ENCODE measurements at regions not wholly inside any gene's neighbourhood (a gene's known extent, or its start where the extent isn't known, plus 50 kb on each side); places are given as distances from the start of the nearest gene placed in this dataset.
"Not testable (repeated sequence)": the region's sequence is repeated elsewhere in the genome, so short reads cannot be mapped to it uniquely, and the experiment has no call there.

DNA sequence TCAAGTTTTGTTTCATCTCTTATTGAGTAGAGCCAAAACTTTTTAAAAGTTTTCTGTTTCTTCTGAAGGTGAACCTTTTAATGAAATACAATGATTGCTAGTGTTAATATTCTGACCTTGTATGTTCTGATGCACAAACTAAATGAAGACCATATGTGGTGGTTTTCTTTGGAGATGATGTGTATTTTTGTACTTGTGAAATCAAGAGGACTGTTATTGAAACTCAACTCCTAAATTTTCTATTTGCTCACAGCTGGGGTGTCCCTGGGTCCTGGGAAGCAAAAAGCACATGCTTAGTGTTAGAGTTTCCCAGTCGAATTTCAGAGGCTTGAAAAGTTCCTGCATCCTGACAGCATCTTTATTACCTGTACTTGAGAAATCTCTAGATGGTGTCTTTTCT, 1185.8 kb upstream of the ALCAM start:
- H3K9ac ChIP-seq (ENCODE audit: low read depth in 1 of 3, low read length in 3 of 3) = no peak overlapping the region
- H3K36me3 ChIP-seq (ENCODE audit: control insufficient read depth in 3 of 3, insufficient read depth in 3 of 3, low read length in 3 of 3) = no peaks in the 10 kb centered on the region
- no peaks in the 10 kb centered on the region for H3K27me3 ChIP-seq (ENCODE audit: control insufficient read depth in 3 of 3, insufficient read depth in 3 of 3, low read length in 3 of 3)
- H3K4me3 ChIP-seq (ENCODE audit: low read length in 3 of 3) = no peak overlapping the region
- no peak overlapping the region for H3K27ac ChIP-seq (ENCODE audit: low read depth, low read length)
- no peaks in the 10 kb centered on the region for H3K4me1 ChIP-seq (ENCODE audit: control insufficient read depth in 3 of 3, insufficient read depth in 3 of 3, low read length in 3 of 3)
- no peaks in the 10 kb centered on the region for H3K9me3 ChIP-seq (ENCODE audit: control insufficient read depth in 3 of 3, low read length in 3 of 3)

DNA sequence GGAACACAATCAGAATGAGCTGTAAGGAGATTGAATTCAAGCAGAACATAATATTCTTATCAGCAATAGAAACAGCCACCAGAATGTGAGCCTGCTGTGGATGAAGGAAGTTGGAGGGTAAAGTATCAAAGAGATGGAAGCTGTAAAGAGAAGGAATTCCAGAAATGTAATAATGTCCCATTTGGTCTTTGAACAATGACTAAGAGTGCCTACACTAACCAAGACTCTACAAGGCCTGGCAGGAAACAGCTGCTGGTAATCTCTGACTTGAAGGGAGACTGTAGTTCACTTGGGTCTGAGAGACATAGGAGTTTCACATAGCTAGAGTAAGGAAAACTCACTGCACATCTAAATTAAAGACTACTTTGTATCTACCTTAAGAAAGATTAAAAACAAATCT, 1176.0 kb upstream of the ALCAM start:
- Histone ChIP-seq H3K27ac (ENCODE audit: low read depth, low read length) (no peak overlapping the region), H3K9ac (ENCODE audit: low read depth in 1 of 3, low read length in 3 of 3) (no peak overlapping the region), H3K36me3 (ENCODE audit: control insufficient read depth in 3 of 3, insufficient read depth in 3 of 3, low read length in 3 of 3) (no peaks in the 10 kb centered on the region), H3K4me3 (ENCODE audit: low read length in 3 of 3) (no peak overlapping the region), H3K9me3 (ENCODE audit: control insufficient read depth in 3 of 3, low read length in 3 of 3) (no peaks in the 10 kb centered on the region), H3K4me1 (ENCODE audit: control insufficient read depth in 3 of 3, insufficient read depth in 3 of 3, low read length in 3 of 3) (no peaks in the 10 kb centered on the region), H3K27me3 (ENCODE audit: control insufficient read depth in 3 of 3, insufficient read depth in 3 of 3, low read length in 3 of 3) (no peaks in the 10 kb centered on the region)

GRCh38 chr3:104198131-104198530, 1168.6 kb upstream of the ALCAM start:
- no peak overlapping the region for H3K9ac ChIP-seq (ENCODE audit: low read depth in 1 of 3, low read length in 3 of 3)
- H3K36me3 ChIP-seq (ENCODE audit: control insufficient read depth in 3 of 3, insufficient read depth in 3 of 3, low read length in 3 of 3) = no peaks in the 10 kb centered on the region
- no peaks in the 10 kb centered on the region for H3K4me1 ChIP-seq (ENCODE audit: control insufficient read depth in 3 of 3, insufficient read depth in 3 of 3, low read length in 3 of 3)
- no peaks in the 10 kb centered on the region for H3K9me3 ChIP-seq (ENCODE audit: control insufficient read depth in 3 of 3, low read length in 3 of 3)
- H3K27ac ChIP-seq (ENCODE audit: low read depth, low read length) = no peak overlapping the region
- H3K27me3 ChIP-seq (ENCODE audit: control insufficient read depth in 3 of 3, insufficient read depth in 3 of 3, low read length in 3 of 3) = no peaks in the 10 kb centered on the region
- H3K4me3 ChIP-seq (ENCODE audit: low read length in 3 of 3) = no peak overlapping the region

- H3K36me3 ChIP-seq (ENCODE audit: control insufficient read depth in 3 of 3, insufficient read depth in 3 of 3, low read length in 3 of 3) = no peaks in the 10 kb centered on the region
- no peak overlapping the region for H3K27ac ChIP-seq (ENCODE audit: low read depth, low read length)
- no peaks in the 10 kb centered on the region for H3K9me3 ChIP-seq (ENCODE audit: control insufficient read depth in 3 of 3, low read length in 3 of 3)
- no peaks in the 10 kb centered on the region for H3K4me1 ChIP-seq (ENCODE audit: control insufficient read depth in 3 of 3, insufficient read depth in 3 of 3, low read length in 3 of 3)
- H3K4me3 ChIP-seq (ENCODE audit: low read length in 3 of 3) = no peak overlapping the region
- H3K27me3 ChIP-seq (ENCODE audit: control insufficient read depth in 3 of 3, insufficient read depth in 3 of 3, low read length in 3 of 3) = no peaks in the 10 kb centered on the region
- no peak overlapping the region for H3K9ac ChIP-seq (ENCODE audit: low read depth in 1 of 3, low read length in 3 of 3)
These were observed 1159.8 kb upstream of the ALCAM start for GRCh38 chr3:104206925-104207324.

DNA sequence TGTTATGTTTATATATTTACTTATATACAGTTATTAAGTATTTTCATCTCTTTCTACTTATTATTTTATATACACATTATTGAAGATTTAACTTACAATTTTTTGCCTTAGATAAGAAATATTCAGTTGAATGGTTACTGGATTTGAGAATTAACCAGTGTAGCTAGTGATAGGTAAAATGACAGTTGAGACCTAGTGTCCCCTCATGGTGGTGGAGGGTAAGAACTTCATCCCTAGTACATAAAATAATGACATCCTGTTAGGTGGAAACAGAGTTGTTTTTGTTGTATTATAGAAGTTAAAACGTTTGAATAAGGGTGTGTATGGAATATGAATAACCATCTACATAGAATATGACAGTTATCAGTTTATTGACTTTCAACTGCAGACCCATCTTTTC, 1152.4 kb upstream of the ALCAM start:
- no peaks in the 10 kb centered on the region for H3K36me3 ChIP-seq (ENCODE audit: control insufficient read depth in 3 of 3, insufficient read depth in 3 of 3, low read length in 3 of 3)
- no peak overlapping the region for H3K27ac ChIP-seq (ENCODE audit: low read depth, low read length)
- H3K4me1 ChIP-seq (ENCODE audit: control insufficient read depth in 3 of 3, insufficient read depth in 3 of 3, low read length in 3 of 3) = no peaks in the 10 kb centered on the region
- no peak overlapping the region for H3K4me3 ChIP-seq (ENCODE audit: low read length in 3 of 3)
- H3K9ac ChIP-seq (ENCODE audit: low read depth in 1 of 3, low read length in 3 of 3) = no peak overlapping the region
- H3K27me3 ChIP-seq (ENCODE audit: control insufficient read depth in 3 of 3, insufficient read depth in 3 of 3, low read length in 3 of 3) = no peaks in the 10 kb centered on the region
- H3K9me3 ChIP-seq (ENCODE audit: control insufficient read depth in 3 of 3, low read length in 3 of 3) = no peaks in the 10 kb centered on the region

DNA sequence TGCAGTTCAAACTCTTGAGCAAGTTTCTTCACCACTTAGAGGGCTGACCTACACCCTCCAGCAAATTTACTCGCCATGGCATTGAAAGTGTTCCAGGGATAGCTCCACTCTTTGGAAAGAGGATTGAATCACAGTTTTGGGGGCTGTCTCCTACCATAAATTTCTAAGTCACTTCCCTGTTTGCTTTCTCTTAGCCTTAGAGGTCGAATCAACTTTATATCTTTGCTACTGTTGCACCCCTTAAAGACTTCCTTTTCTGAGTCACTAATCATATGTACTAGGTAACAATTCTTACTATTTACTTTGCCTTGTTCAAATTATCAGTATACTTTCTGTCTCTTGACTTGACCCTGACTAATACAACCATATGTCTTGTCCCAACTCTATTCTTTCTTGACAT, 1151.8 kb upstream of the ALCAM start:
- no peaks in the 10 kb centered on the region for H3K9me3 ChIP-seq (ENCODE audit: control insufficient read depth in 3 of 3, low read length in 3 of 3)
- no peak overlapping the region for H3K4me3 ChIP-seq (ENCODE audit: low read length in 3 of 3)
- no peaks in the 10 kb centered on the region for H3K4me1 ChIP-seq (ENCODE audit: control insufficient read depth in 3 of 3, insufficient read depth in 3 of 3, low read length in 3 of 3)
- H3K27ac ChIP-seq (ENCODE audit: low read depth, low read length) = no peak overlapping the region
- H3K27me3 ChIP-seq (ENCODE audit: control insufficient read depth in 3 of 3, insufficient read depth in 3 of 3, low read length in 3 of 3) = no peaks in the 10 kb centered on the region
- H3K36me3 ChIP-seq (ENCODE audit: control insufficient read depth in 3 of 3, insufficient read depth in 3 of 3, low read length in 3 of 3) = no peaks in the 10 kb centered on the region
- H3K9ac ChIP-seq (ENCODE audit: low read depth in 1 of 3, low read length in 3 of 3) = no peak overlapping the region

DNA sequence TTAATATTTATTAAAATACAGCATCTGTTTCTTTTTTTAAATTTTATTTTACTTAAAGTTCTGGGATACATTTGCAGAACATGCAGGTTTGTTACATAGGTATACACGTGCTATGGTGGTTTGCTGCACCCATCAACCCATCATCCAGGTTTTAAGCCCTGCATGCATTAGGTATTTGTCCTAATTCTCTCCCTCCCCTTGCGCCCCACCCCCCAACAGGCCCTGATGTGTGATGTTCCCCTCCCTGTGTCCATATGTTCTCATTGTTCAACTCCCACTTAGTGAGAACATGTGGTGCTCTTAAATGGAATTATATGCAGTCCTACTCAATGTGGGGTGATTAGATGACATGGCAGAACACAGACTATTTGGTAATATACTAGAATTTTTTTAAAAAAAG, 1147.7 kb upstream of the ALCAM start:
- not testable (repeated sequence) for H3K27me3 ChIP-seq (ENCODE audit: control insufficient read depth in 3 of 3, insufficient read depth in 3 of 3, low read length in 3 of 3); H3K9me3 ChIP-seq (ENCODE audit: control insufficient read depth in 3 of 3, low read length in 3 of 3); H3K4me1 ChIP-seq (ENCODE audit: control insufficient read depth in 3 of 3, insufficient read depth in 3 of 3, low read length in 3 of 3); H3K36me3 ChIP-seq (ENCODE audit: control insufficient read depth in 3 of 3, insufficient read depth in 3 of 3, low read length in 3 of 3); H3K9ac ChIP-seq (ENCODE audit: low read depth in 1 of 3, low read length in 3 of 3); H3K4me3 ChIP-seq (ENCODE audit: low read length in 3 of 3); H3K27ac ChIP-seq (ENCODE audit: low read depth, low read length)

GRCh38 chr3:104234442-104235194, 1132.1 kb upstream of the ALCAM start:
- Histone ChIP-seq H3K4me3 (ENCODE audit: low read length in 3 of 3) (no peak overlapping the region), H3K4me1 (ENCODE audit: control insufficient read depth in 3 of 3, insufficient read depth in 3 of 3, low read length in 3 of 3) (no peaks in the 10 kb centered on the region), H3K36me3 (ENCODE audit: control insufficient read depth in 3 of 3, insufficient read depth in 3 of 3, low read length in 3 of 3) (no peaks in the 10 kb centered on the region), H3K27me3 (ENCODE audit: control insufficient read depth in 3 of 3, insufficient read depth in 3 of 3, low read length in 3 of 3) (no peaks in the 10 kb centered on the region), H3K27ac (ENCODE audit: low read depth, low read length) (no peak overlapping the region), H3K9me3 (ENCODE audit: control insufficient read depth in 3 of 3, low read length in 3 of 3) (no peaks in the 10 kb centered on the region), H3K9ac (ENCODE audit: low read depth in 1 of 3, low read length in 3 of 3) (no peak overlapping the region)

DNA sequence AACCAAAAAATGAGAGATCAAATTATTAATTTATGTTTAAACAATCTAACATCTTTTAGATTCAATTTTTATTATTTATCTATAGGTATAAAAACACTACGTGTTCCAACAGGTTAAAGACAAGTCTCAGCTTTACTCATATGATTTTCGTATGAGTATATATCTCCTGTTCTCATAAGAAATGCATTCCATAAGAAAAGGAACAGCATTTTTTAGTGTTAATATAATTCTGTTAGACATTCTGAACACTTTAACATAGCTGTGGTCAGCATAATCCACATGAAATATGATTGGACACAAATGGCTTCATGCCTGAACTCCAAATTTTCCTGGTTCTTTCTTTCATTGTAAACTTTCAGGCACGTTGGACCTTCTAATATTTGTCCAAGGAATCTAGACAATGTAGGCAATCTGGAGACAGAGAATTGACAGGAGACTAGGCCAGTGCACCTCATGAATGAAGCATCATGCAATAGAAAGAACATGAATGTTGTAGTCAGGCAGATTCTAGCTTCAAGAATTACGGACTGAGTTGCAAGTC, 1122.0 kb upstream of the ALCAM start:
- Histone ChIP-seq H3K9ac (ENCODE audit: low read depth in 1 of 3, low read length in 3 of 3) (no peak overlapping the region), H3K27me3 (ENCODE audit: control insufficient read depth in 3 of 3, insufficient read depth in 3 of 3, low read length in 3 of 3) (no peaks in the 10 kb centered on the region), H3K9me3 (ENCODE audit: control insufficient read depth in 3 of 3, low read length in 3 of 3) (peaks cover 0 to 3% (median 0%) of the 10 kb centered on the region in 3 donors), H3K4me1 (ENCODE audit: control insufficient read depth in 3 of 3, insufficient read depth in 3 of 3, low read length in 3 of 3) (no peaks in the 10 kb centered on the region), H3K27ac (ENCODE audit: low read depth, low read length) (no peak overlapping the region), H3K36me3 (ENCODE audit: control insufficient read depth in 3 of 3, insufficient read depth in 3 of 3, low read length in 3 of 3) (no peaks in the 10 kb centered on the region), H3K4me3 (ENCODE audit: low read length in 3 of 3) (no peak overlapping the region)

DNA sequence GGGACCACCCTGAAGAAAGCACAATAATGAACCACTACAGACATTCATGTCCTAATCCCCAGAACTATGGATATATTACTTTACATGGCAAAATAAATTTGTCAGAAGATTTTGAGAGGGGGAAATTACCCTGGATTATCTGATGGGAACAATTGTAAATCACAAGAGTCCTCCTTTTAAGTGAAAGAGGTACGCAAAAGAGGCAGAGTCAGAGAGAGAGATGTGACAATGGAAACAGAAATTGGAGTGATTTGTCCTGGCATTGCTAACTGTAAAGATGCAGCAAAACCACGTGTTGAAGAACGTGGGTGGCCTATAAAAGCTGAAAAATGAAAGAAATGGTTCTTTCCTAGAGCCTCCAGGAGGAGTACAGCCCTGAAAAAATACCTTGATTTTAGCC, 1121.4 kb upstream of the ALCAM start:
- Histone ChIP-seq H3K4me1 (ENCODE audit: control insufficient read depth in 3 of 3, insufficient read depth in 3 of 3, low read length in 3 of 3) (no peaks in the 10 kb centered on the region), H3K9ac (ENCODE audit: low read depth in 1 of 3, low read length in 3 of 3) (no peak overlapping the region), H3K27ac (ENCODE audit: low read depth, low read length) (no peak overlapping the region), H3K9me3 (ENCODE audit: control insufficient read depth in 3 of 3, low read length in 3 of 3) (peaks cover 0 to 3% (median 0%) of the 10 kb centered on the region in 3 donors), H3K27me3 (ENCODE audit: control insufficient read depth in 3 of 3, insufficient read depth in 3 of 3, low read length in 3 of 3) (no peaks in the 10 kb centered on the region), H3K36me3 (ENCODE audit: control insufficient read depth in 3 of 3, insufficient read depth in 3 of 3, low read length in 3 of 3) (no peaks in the 10 kb centered on the region), H3K4me3 (ENCODE audit: low read length in 3 of 3) (no peak overlapping the region)

All from skeletal muscle tissue (tissue), 3 donors.